ENCODE measurements at regions not wholly inside any gene's neighbourhood (a gene's known extent, or its start where the extent isn't known, plus 50 kb on each side); places are given as distances from the start of the nearest gene placed in this dataset.

GRCh38 chr3:118473343-118473742, 561.3 kb downstream of the IGSF11 start:
- H3K27me3 ChIP-seq: no peaks in the 10 kb centered on the region
- H3K9me3 ChIP-seq (replicated peaks in 1 of 3): no peaks in the 10 kb centered on the region
- H3K4me3 ChIP-seq: no peak overlapping the region
- intact Hi-C loops (cut with DNase I): no loop called here
- DNase-seq: no peak
- H3K4me1 ChIP-seq (replicated peaks in 1 of 2): no peaks in the 10 kb centered on the region
- TF ChIP-seq POLR2A (IDR thresholded peaks at IDR 0.05): no peak
- TF ChIP-seq CTCF (IDR thresholded peaks at IDR 0.05): no peak
- H3K36me3 ChIP-seq (replicated peaks in 1 of 2): no peaks in the 10 kb centered on the region
- H3K27ac ChIP-seq: no peak overlapping the region

GRCh38 chr3:118476885-118477618, 557.6 kb downstream of the IGSF11 start:
- H3K4me1 ChIP-seq (replicated peaks in 1 of 2): no peaks in the 10 kb centered on the region
- no peaks in the 10 kb centered on the region for H3K9me3 ChIP-seq (replicated peaks in 1 of 3)
- intact Hi-C loops (cut with DNase I): no loop called here
- DNase-seq: no peak
- H3K36me3 ChIP-seq (replicated peaks in 1 of 2): no peaks in the 10 kb centered on the region
- no peak overlapping the region for H3K4me3 ChIP-seq
- TF ChIP-seq POLR2A (IDR thresholded peaks at IDR 0.05) (no peak), CTCF (IDR thresholded peaks at IDR 0.05) (no peak)
- H3K27me3 ChIP-seq: no peaks in the 10 kb centered on the region
- 76 to 85% (median 80%) methylated on average over 2 of the region's 2 CpGs for WGBS, 4 donors
- H3K27ac ChIP-seq: no peak overlapping the region

- H3K27ac ChIP-seq: no peak overlapping the region
- H3K27me3 ChIP-seq: no peaks in the 10 kb centered on the region
- no peak overlapping the region for H3K4me3 ChIP-seq
- H3K9me3 ChIP-seq (replicated peaks in 1 of 3): no peaks in the 10 kb centered on the region
- H3K4me1 ChIP-seq (replicated peaks in 1 of 2): no peaks in the 10 kb centered on the region
- WGBS, 4 donors: 24 to 47% (median 31%) methylated on average over 1 to 2 of the region's 2 CpGs
- TF ChIP-seq POLR2A (IDR thresholded peaks at IDR 0.05) (no peak), CTCF (IDR thresholded peaks at IDR 0.05) (no peak)
- no peak for DNase-seq
- intact Hi-C loops (cut with DNase I): no loop called here
- H3K36me3 ChIP-seq (replicated peaks in 1 of 2): no peaks in the 10 kb centered on the region
These were observed 556.9 kb downstream of the IGSF11 start for GRCh38 chr3:118477768-118478167.

- Histone ChIP-seq H3K36me3 (replicated peaks in 1 of 2) (no peaks in the 10 kb centered on the region), H3K4me1 (replicated peaks in 1 of 2) (no peaks in the 10 kb centered on the region), H3K27ac (no peak overlapping the region), H3K9me3 (replicated peaks in 1 of 3) (no peaks in the 10 kb centered on the region), H3K4me3 (no peak overlapping the region), H3K27me3 (no peaks in the 10 kb centered on the region)
- intact Hi-C loops (cut with DNase I): no loop called here
- DNase-seq: no peak
- TF ChIP-seq CTCF (IDR thresholded peaks at IDR 0.05): no peak
- TF ChIP-seq POLR2A (IDR thresholded peaks at IDR 0.05): no peak
- 68 to 79% (median 77%) methylated on average over 8 of the region's 8 CpGs for WGBS, 4 donors
These were observed 555.9 kb downstream of the IGSF11 start for GRCh38 chr3:118478706-118479276.

Measured in adrenal gland (tissue), 9 donors.